A549 (cell line): ENCODE measurements at regions not wholly inside any gene's neighbourhood (a gene's known extent, or its start where the extent isn't known, plus 50 kb on each side); places are given as distances from the start of the nearest gene placed in this dataset.

ENCODE experiments used
- ATAC-seq, 2 experiments: fragments of 200-7000 bp in 1 of 2; fragments of >200 bp in 1 of 2; cut with Nextera tagmentation in 1 of 2; cut with Tn5 transposase in 1 of 2; 3 replicates each; pipeline versions ENCODE4 v1.8.0 to v1.9.1; 2018 to 2020; ENCODE audit warnings: mild to moderate bottlenecking in 1 of 2, moderate library complexity in 1 of 2
- CTCF ChIA-PET: fragments of 300-600 bp; sonication (Branson Sonifier 250); formaldehyde crosslinking; extraction: SDS; loops from one replicate; lab custom pipeline; 2021; ENCODE audit warnings: antibody characterized with exemption, inconsistent platforms; lab: Yijun Ruan, JAX
- POLR2A ChIA-PET: fragments of 350-600 bp; formaldehyde crosslinking; extraction: SDS; loops from one replicate; lab custom pipeline; 2021; ENCODE audit warnings: antibody characterized with exemption, inconsistent platforms; lab: Yijun Ruan, JAX
- DNase-seq, 2 experiments: peaks; one replicate each; pipeline versions ENCODE4 v3.0.0 to v3.0.0-alpha.2; 2011 to 2016; ENCODE audit warnings: low read depth in 1 of 2, low spot score in 1 of 2
- FAIRE-seq: peaks from 2 replicates; lab custom pipeline; 2011; peaks lifted over from hg19 to GRCh38; lab: Jason Lieb, UNC
- H3K27ac ChIP-seq, 2 experiments: fragments of >200 bp; sonication (Bioruptor Twin); formaldehyde crosslinking; 3 replicates each; pipeline ENCODE4 v1.5.1; 2016 to 2017
- H3K4me1 ChIP-seq: fragments of >200 bp; sonication (Bioruptor Twin); formaldehyde crosslinking; 3 replicates; pipeline ENCODE4 v1.6.1; 2016
- H3K4me2 ChIP-seq: fragments of >200 bp; sonication (Bioruptor Twin); formaldehyde crosslinking; 3 replicates; pipeline ENCODE4 v1.6.1; 2016
- H3K4me3 ChIP-seq: fragments of >200 bp; sonication (Bioruptor Twin); formaldehyde crosslinking; 3 replicates; pipeline ENCODE4 v1.5.1; 2016
- H3K9me3 ChIP-seq: fragments of >200 bp; sonication (Bioruptor Twin); formaldehyde crosslinking; 3 replicates; pipeline ENCODE4 v1.6.1; 2016
- CBX8 ChIP-seq: fragments of 200-600 bp; sonication (generic); IDR thresholded peaks from 2 replicates; pipeline ENCODE4 v1.6.1; 2016
- CHD4 ChIP-seq: fragments of 200-600 bp; sonication (generic); IDR thresholded peaks from 2 replicates; pipeline ENCODE4 v1.6.1; 2016; ENCODE audit warnings: antibody characterized with exemption, mild to moderate bottlenecking, borderline replicate concordance
- E2F6 ChIP-seq: IDR thresholded peaks from 2 replicates; pipeline ENCODE4 v1.6.1; 2012; ENCODE audit warnings: low read depth, borderline replicate concordance
- EHF ChIP-seq: fragments of 250-450 bp; sonication (Bioruptor Pico); IDR thresholded peaks from 2 replicates; pipeline ENCODE4 v1.5.0; 2020; ENCODE audit warnings: mild to moderate bottlenecking
- EHMT2 ChIP-seq: fragments of 200-600 bp; sonication (generic); IDR thresholded peaks from 2 replicates; pipeline ENCODE4 v1.6.1; 2016; ENCODE audit warnings: antibody characterized with exemption, low read depth, mild to moderate bottlenecking, moderate library complexity
- FOXS1 ChIP-seq: fragments of 250-450 bp; sonication (Bioruptor Pico); IDR thresholded peaks from 2 replicates; pipeline ENCODE4 v1.5.0; 2020; ENCODE audit warnings: mild to moderate bottlenecking, moderate library complexity
- GATA3 ChIP-seq: IDR thresholded peaks from 2 replicates; pipeline ENCODE4 v1.6.1; 2012; ENCODE audit warnings: borderline replicate concordance
- HES2 ChIP-seq: fragments of >200 bp; sonication (Bioruptor Twin); formaldehyde crosslinking; IDR thresholded peaks from 2 replicates; pipeline ENCODE4 v1.6.1; 2016
- HEYL ChIP-seq: fragments of 250-450 bp; sonication (Bioruptor Pico); IDR thresholded peaks from 2 replicates; pipeline ENCODE4 v1.8.0; 2021; ENCODE audit warnings: mild to moderate bottlenecking, moderate library complexity
- HOXA7 ChIP-seq: fragments of 250-450 bp; sonication (Bioruptor Pico); IDR thresholded peaks from 2 replicates; pipeline ENCODE4 v1.5.0; 2020; ENCODE audit warnings: mild to moderate bottlenecking, moderate library complexity
- HOXB13 ChIP-seq: fragments of 250-450 bp; sonication (Bioruptor Pico); IDR thresholded peaks from 2 replicates; pipeline ENCODE4 v1.5.0; 2020; ENCODE audit warnings: low read depth, mild to moderate bottlenecking, moderate library complexity
- JUN ChIP-seq, 2 experiments: fragments of >200 bp; sonication (Bioruptor Twin); formaldehyde crosslinking; IDR thresholded peaks; 2 replicates in 1 of 2; 3 replicates in 1 of 2; pipeline ENCODE4 v1.6.1; 2016 to 2017
- KDM1A ChIP-seq: fragments of 200-600 bp; sonication (generic); IDR thresholded peaks from 2 replicates; pipeline ENCODE4 v1.6.1; 2016; ENCODE audit warnings: low read depth, mild to moderate bottlenecking
- KDM5A ChIP-seq: fragments of 200-600 bp; sonication (generic); IDR thresholded peaks from 2 replicates; pipeline ENCODE4 v1.6.1; 2016; ENCODE audit warnings: antibody characterized with exemption, mild to moderate bottlenecking
- MAFK ChIP-seq: fragments of 450-650 bp; IDR thresholded peaks from 2 replicates; pipeline ENCODE4 v1.6.1; 2014; ENCODE audit not compliant: partially characterized antibody
- MAZ ChIP-seq: fragments of 150-350 bp; IDR thresholded peaks from 2 replicates; pipeline ENCODE4 v1.6.1; 2014; ENCODE audit warnings: antibody characterized with exemption, low read depth, low read length, borderline replicate concordance
- MYC ChIP-seq: IDR thresholded peaks from 2 replicates; pipeline ENCODE4 v1.6.1; 2012; ENCODE audit warnings: mild to moderate bottlenecking, inconsistent platforms, low read length, improper control_type of control experiment, borderline replicate concordance
- NFE2L2 ChIP-seq: fragments of 150-350 bp; conservative IDR thresholded peaks from 2 replicates; pipeline ENCODE4 v1.6.1; 2014; ENCODE audit warnings: low read length
- NPAS2 ChIP-seq: fragments of 250-450 bp; sonication (Bioruptor Pico); IDR thresholded peaks from 2 replicates; pipeline ENCODE4 v1.8.0; 2022; ENCODE audit warnings: mild to moderate bottlenecking, moderate library complexity, borderline replicate concordance
- PHF8 ChIP-seq: fragments of 200-600 bp; sonication (generic); IDR thresholded peaks from 2 replicates; pipeline ENCODE4 v1.6.1; 2016; ENCODE audit warnings: low read depth, mild to moderate bottlenecking, antibody characterized with exemption, moderate library complexity, borderline replicate concordance
- POLR2A ChIP-seq: IDR thresholded peaks from 2 replicates; pipeline ENCODE4 v1.6.1; 2012; ENCODE audit warnings: mild to moderate bottlenecking, low read length
- POLR2AphosphoS2 ChIP-seq: conservative IDR thresholded peaks from 2 replicates; pipeline ENCODE4 v1.6.1; 2012; ENCODE audit warnings: low read length, improper control_type of control experiment, inconsistent platforms
- RARB ChIP-seq: fragments of 250-450 bp; sonication (Bioruptor Pico); IDR thresholded peaks from 2 replicates; pipeline ENCODE4 v1.8.0; 2021; ENCODE audit warnings: mild to moderate bottlenecking, moderate library complexity
- RCOR1 ChIP-seq: fragments of 150-350 bp; IDR thresholded peaks from 2 replicates; pipeline ENCODE4 v1.6.1; 2014; ENCODE audit warnings: antibody characterized with exemption, low read length, low read depth
- SMC3 ChIP-seq: fragments of >200 bp; sonication (Bioruptor Twin); formaldehyde crosslinking; IDR thresholded peaks from 3 replicates; pipeline ENCODE4 v1.6.1; 2018; ENCODE audit warnings: inconsistent platforms
- TP53 ChIP-seq: fragments of 250-450 bp; sonication (Bioruptor Pico); IDR thresholded peaks from 2 replicates; pipeline ENCODE4 v1.5.0; 2021; ENCODE audit warnings: mild to moderate bottlenecking, moderate library complexity
- USF2 ChIP-seq: fragments of 450-650 bp; IDR thresholded peaks from 2 replicates; pipeline ENCODE4 v1.6.1; 2014; ENCODE audit warnings: antibody characterized with exemption
- ZC3H11A ChIP-seq: fragments of 450-650 bp; IDR thresholded peaks from 2 replicates; pipeline ENCODE4 v1.6.1; 2014; ENCODE audit warnings: antibody characterized with exemption, mild to moderate bottlenecking
- ZNF302 ChIP-seq: fragments of 250-450 bp; sonication (Bioruptor Pico); IDR thresholded peaks from 2 replicates; pipeline ENCODE4 v1.9.0; 2021; ENCODE audit warnings: inconsistent platforms, mild to moderate bottlenecking, moderate library complexity
- WGBS: methylation state at CpG from one replicate; pipeline ENCODE4 v1.1.6; 2017; ENCODE audit errors: missing lambda C conversion rate; 5-methylcytosine and 5-hydroxymethylcytosine counted together
- TF ChIP-seq, protein P1 (sequence below): fragments of 150-350 bp; IDR thresholded peaks from 2 replicates; pipeline ENCODE4 v1.6.1; 2014; ENCODE audit warnings: low read depth, mild to moderate bottlenecking, low read length

GRCh38 chr5:115452536-115453235 lies 91.9 kb downstream of the FEM1C start:
- Histone ChIP-seq H3K9me3 (no peaks in the 10 kb centered on the region), H3K4me2 (no peak overlapping the region), H3K4me1 (peaks cover 21% of the 10 kb centered on the region), H3K27ac (no peak overlapping the region), H3K4me3 (no peak overlapping the region)
- ATAC-seq: no peak
- 86% methylated on average over 2 of the region's 2 CpGs for WGBS
- POLR2A ChIA-PET: no interaction called here
- CTCF ChIA-PET: interaction anchor here (1.1 kb wide), 1 partner anchor 84 kb away, joined by 3 read pairs; no protein-coding TSS in a partner anchor
- TF ChIP-seq CBX8: no peak
- TF ChIP-seq GATA3: no peak
- TF ChIP-seq EHMT2: no peak
- TF ChIP-seq EHF (CRISPR knock-in tag): no peak
- TF ChIP-seq POLR2A: no peak
- TF ChIP-seq NFE2L2: no peak
- TF ChIP-seq TP53 (CRISPR knock-in tag): no peak
- FAIRE-seq: no peak
- DNase-seq: no peak

DNA sequence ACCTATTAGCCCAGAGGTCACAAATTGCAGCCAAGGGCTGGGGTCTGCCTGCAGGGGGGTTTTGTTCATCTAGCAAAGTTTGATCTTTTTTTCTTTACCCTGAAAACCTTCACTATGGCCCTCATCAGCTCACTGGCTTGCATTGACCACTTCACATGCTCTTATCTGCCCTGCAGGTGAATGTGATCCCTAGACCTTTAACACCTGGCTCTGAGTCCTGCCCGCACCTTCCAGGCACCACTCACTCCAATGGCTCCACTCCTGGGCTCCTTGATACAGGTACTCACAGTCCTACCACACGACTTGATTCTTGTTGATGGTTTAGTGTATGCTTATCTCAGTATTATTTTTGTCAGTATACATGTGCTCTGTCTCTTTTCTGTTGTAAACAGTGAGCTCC lies 92.5 kb downstream of the FEM1C start:
- Histone ChIP-seq H3K27ac (no peak overlapping the region), H3K4me3 (no peak overlapping the region), H3K9me3 (no peaks in the 10 kb centered on the region), H3K4me1 (peaks cover 15% of the 10 kb centered on the region; the same call in 2 of the 3 replicates), H3K4me2 (no peak overlapping the region)
- POLR2A ChIA-PET: no interaction called here
- no peak for DNase-seq
- WGBS: 49% methylated on average over 2 of the region's 2 CpGs
- no peak for ATAC-seq
- CTCF ChIA-PET: no interaction called here
- TF ChIP-seq NPAS2 (CRISPR knock-in tag) (no peak), HOXB13 (CRISPR knock-in tag) (no peak), CHD4 (no peak), SMC3 (no peak), TP53 (CRISPR knock-in tag) (no peak), MAFK (no peak), KDM1A (no peak), HEYL (no peak), JUN (IDR thresholded peaks at IDR 0.05) (no peak), EHF (CRISPR knock-in tag) (no peak), RCOR1 (no peak), FOXS1 (no peak), ZNF302 (CRISPR knock-in tag) (no peak), POLR2AphosphoS2 (no peak), E2F6 (no peak)
- TF ChIP-seq, protein P1, sequence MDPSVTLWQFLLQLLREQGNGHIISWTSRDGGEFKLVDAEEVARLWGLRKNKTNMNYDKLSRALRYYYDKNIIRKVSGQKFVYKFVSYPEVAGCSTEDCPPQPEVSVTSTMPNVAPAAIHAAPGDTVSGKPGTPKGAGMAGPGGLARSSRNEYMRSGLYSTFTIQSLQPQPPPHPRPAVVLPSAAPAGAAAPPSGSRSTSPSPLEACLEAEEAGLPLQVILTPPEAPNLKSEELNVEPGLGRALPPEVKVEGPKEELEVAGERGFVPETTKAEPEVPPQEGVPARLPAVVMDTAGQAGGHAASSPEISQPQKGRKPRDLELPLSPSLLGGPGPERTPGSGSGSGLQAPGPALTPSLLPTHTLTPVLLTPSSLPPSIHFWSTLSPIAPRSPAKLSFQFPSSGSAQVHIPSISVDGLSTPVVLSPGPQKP: no peak
- no peak for FAIRE-seq

- Histone ChIP-seq H3K4me1 (peaks cover 7% of the 10 kb centered on the region; the same call in 2 of the 3 replicates), H3K4me3 (no peak overlapping the region), H3K9me3 (no peaks in the 10 kb centered on the region), H3K4me2 (no peak overlapping the region), H3K27ac (no peak overlapping the region)
- DNase-seq (no peak), ATAC-seq (no peak), FAIRE-seq (no peak)
- ChIA-PET POLR2A (no interaction called here), CTCF (interaction anchor here (0.8 to 0.9 kb wide), 2 partner anchors 9 to 10 kb away, joined by 3 read pairs; no protein-coding TSS in a partner anchor)
- WGBS: 65% methylated on average over 1 of the region's 1 CpG
- no peak for TF ChIP-seq EHMT2
- no peak for TF ChIP-seq HES2
- TF ChIP-seq E2F6: no peak
- TF ChIP-seq, protein P1: no peak
- TF ChIP-seq KDM5A: no peak
- TF ChIP-seq SMC3: no peak
- TF ChIP-seq GATA3: no peak
- TF ChIP-seq RARB (CRISPR knock-in tag): no peak
- TF ChIP-seq USF2: no peak
- no peak for TF ChIP-seq HOXA7 (CRISPR knock-in tag)
- no peak for TF ChIP-seq MYC
- no peak for TF ChIP-seq MAZ
- no peak for TF ChIP-seq PHF8
- TF ChIP-seq ZC3H11A: no peak
These were observed 93.8 kb downstream of the FEM1C start for GRCh38 chr5:115450741-115451140.
